ENCODE measurements at regions not wholly inside any gene's neighbourhood (a gene's known extent, or its start where the extent isn't known, plus 50 kb on each side); places are given as distances from the start of the nearest gene placed in this dataset.

DNA sequence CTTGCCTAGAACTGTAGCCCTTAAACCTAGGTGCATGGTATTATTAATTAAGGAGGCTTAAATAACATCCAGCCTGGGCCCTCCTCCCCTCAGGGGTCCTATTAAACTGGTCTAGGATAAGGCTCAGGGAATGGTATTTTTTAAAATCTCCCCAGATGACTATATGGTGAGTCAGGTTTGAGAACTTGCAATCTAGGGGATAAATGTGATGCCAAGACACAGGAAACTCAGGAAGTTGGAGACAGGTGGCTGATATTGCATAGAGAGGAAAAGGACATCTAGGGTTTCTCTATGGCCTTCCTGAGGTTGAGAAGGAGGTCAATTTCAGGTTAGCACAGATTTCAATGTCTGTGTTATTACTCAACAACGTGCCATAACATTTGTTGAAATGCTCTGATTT lies 581.0 kb downstream of the TLE1 start:
- DNase-seq (ENCODE audit: extremely low read depth in 1 of 4, low spot score in 3 of 4) (no peak), ATAC-seq (no peak), FAIRE-seq (no peak)
- no peaks in the 10 kb centered on the region for H3K27me3 ChIP-seq (ENCODE audit: control insufficient read depth in 2 of 2, insufficient read depth in 2 of 2, low read length in 2 of 2)
- H3K9ac ChIP-seq (ENCODE audit: insufficient read depth in 1 of 2, low read depth in 2 of 2, low read length in 2 of 2) = no peak overlapping the region
- no TSS peak for BruUV-seq (replicated peaks)
- H3K9me3 ChIP-seq (replicated peaks; ENCODE audit: control insufficient read depth, insufficient read depth, low read depth, low read length) = no peaks in the 10 kb centered on the region
- intact Hi-C loops (cut with micrococcal nuclease) (no loop called here), in situ Hi-C loops (cut with MboI) (no loop called here)
- H3K4me3 ChIP-seq = no peak overlapping the region
- POLR2A ChIA-PET = no interaction called here
- TF ChIP-seq ETV5 (CRISPR knock-in tag; IDR thresholded peaks at IDR 0.05; ENCODE audit: low read depth) (no peak), NFIX (CRISPR knock-in tag; IDR thresholded peaks at IDR 0.05; ENCODE audit: low read depth) (no peak), ZNF444 (CRISPR knock-in tag; IDR thresholded peaks at IDR 0.05) (no peak), CHCHD3 (CRISPR knock-in tag; IDR thresholded peaks at IDR 0.05) (no peak), POLR3G (IDR thresholded peaks at IDR 0.05; ENCODE audit: extremely low read depth, insufficient read length, insufficient replicate concordance) (no peak), FUS (optimal IDR thresholded peaks at IDR 0.05; ENCODE audit: low read depth, low read length) (no peak), TBP (optimal IDR thresholded peaks at IDR 0.05; ENCODE audit: low read depth, low read length) (no peak), CHD1 (IDR thresholded peaks at IDR 0.05; ENCODE audit: low read length) (no peak), CHD4 (IDR thresholded peaks at IDR 0.05; ENCODE audit: insufficient read depth, insufficient replicate concordance, low read depth, low read length, poor library complexity, severe bottlenecking) (no peak), ILK (tag; IDR thresholded peaks at IDR 0.05; ENCODE audit: borderline replicate concordance, low read depth) (no peak), ZNF583 (CRISPR knock-in tag; IDR thresholded peaks at IDR 0.05) (no peak), HDAC2 (IDR thresholded peaks at IDR 0.05) (no peak), LEF1 (IDR thresholded peaks at IDR 0.05) (no peak), ZBTB7A (IDR thresholded peaks at IDR 0.05; ENCODE audit: borderline replicate concordance, control insufficient read depth, low read depth, low read length) (no peak)
- TF ChIP-seq, protein P1, sequence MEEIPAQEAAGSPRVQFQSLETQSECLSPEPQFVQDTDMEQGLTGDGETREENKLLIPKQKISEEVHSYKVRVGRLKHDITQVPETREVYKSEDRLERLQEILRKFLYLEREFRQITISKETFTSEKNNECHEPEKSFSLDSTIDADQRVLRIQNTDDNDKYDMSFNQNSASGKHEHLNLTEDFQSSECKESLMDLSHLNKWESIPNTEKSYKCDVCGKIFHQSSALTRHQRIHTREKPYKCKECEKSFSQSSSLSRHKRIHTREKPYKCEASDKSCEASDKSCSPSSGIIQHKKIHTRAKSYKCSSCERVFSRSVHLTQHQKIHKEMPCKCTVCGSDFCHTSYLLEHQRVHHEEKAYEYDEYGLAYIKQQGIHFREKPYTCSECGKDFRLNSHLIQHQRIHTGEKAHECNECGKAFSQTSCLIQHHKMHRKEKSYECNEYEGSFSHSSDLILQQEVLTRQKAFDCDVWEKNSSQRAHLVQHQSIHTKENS (CRISPR knock-in tag; IDR thresholded peaks at IDR 0.05) = no peak
- TF ChIP-seq, protein P2, sequence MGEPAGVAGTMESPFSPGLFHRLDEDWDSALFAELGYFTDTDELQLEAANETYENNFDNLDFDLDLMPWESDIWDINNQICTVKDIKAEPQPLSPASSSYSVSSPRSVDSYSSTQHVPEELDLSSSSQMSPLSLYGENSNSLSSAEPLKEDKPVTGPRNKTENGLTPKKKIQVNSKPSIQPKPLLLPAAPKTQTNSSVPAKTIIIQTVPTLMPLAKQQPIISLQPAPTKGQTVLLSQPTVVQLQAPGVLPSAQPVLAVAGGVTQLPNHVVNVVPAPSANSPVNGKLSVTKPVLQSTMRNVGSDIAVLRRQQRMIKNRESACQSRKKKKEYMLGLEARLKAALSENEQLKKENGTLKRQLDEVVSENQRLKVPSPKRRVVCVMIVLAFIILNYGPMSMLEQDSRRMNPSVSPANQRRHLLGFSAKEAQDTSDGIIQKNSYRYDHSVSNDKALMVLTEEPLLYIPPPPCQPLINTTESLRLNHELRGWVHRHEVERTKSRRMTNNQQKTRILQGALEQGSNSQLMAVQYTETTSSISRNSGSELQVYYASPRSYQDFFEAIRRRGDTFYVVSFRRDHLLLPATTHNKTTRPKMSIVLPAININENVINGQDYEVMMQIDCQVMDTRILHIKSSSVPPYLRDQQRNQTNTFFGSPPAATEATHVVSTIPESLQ (CRISPR knock-in tag; IDR thresholded peaks at IDR 0.05) = no peak
- TF ChIP-seq, protein P3, sequence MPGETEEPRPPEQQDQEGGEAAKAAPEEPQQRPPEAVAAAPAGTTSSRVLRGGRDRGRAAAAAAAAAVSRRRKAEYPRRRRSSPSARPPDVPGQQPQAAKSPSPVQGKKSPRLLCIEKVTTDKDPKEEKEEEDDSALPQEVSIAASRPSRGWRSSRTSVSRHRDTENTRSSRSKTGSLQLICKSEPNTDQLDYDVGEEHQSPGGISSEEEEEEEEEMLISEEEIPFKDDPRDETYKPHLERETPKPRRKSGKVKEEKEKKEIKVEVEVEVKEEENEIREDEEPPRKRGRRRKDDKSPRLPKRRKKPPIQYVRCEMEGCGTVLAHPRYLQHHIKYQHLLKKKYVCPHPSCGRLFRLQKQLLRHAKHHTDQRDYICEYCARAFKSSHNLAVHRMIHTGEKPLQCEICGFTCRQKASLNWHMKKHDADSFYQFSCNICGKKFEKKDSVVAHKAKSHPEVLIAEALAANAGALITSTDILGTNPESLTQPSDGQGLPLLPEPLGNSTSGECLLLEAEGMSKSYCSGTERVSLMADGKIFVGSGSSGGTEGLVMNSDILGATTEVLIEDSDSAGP (CRISPR knock-in tag; IDR thresholded peaks at IDR 0.05) = no peak
- H3K27ac ChIP-seq (ENCODE audit: extremely low read depth, low read depth, low read length) = no peak overlapping the region
- H3K9me1 ChIP-seq (ENCODE audit: control insufficient read depth, insufficient read depth, low read length) = no peaks in the 10 kb centered on the region
- H3K79me2 ChIP-seq (ENCODE audit: control insufficient read depth, insufficient read depth, low read length) = no peaks in the 10 kb centered on the region
- no peak overlapping the region for H2AFZ ChIP-seq (ENCODE audit: low read depth, low read length)
- H3K4me1 ChIP-seq (replicated peaks in 1 of 2; ENCODE audit: control insufficient read depth in 2 of 2, insufficient read depth in 2 of 2, low read length in 2 of 2) = no peaks in the 10 kb centered on the region
- CTCF ChIA-PET (ENCODE audit: low intra/inter-chr PET ratio) = no interaction called here
- H3K36me3 ChIP-seq (ENCODE audit: control insufficient read depth, insufficient read depth, low read length) = no peaks in the 10 kb centered on the region
- 0% methylated on average over 1 of the region's 1 CpG for WGBS (ENCODE audit: insufficient coverage, low coverage, missing lambda C conversion rate)
- no peak overlapping the region for H3K4me2 ChIP-seq (ENCODE audit: insufficient read depth, low read length)
- no peaks in the 10 kb centered on the region for H4K20me1 ChIP-seq (replicated peaks; ENCODE audit: control insufficient read depth, insufficient read depth, low read length)
